ENCODE measurements at regions not wholly inside any gene's neighbourhood (a gene's known extent, or its start where the extent isn't known, plus 50 kb on each side); places are given as distances from the start of the nearest gene placed in this dataset.

DNA sequence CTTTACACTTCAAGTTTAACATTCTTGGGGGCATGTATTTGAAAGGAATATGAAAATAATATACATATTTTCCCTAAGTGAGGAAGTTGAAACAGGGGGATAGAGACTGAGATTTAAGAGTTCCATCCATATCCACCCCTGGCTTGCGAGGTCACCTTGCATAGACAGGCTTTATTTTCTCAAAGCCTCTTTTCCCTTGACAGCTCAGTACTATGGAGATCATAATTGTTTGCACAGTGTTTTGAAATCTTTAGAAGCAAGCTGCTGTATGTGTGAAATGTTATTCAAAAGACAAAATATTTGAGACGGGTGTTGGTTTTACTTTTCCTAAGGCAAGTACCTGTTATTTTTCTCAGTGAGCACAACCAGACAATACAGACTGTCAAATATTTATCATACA lies 163.1 kb downstream of the LRRC70 start:
- DNase-seq, result no peak
- Histone ChIP-seq H3K79me2 (ENCODE audit: low read length) (no peaks in the 10 kb centered on the region), H3K9me3 (replicated peaks; ENCODE audit: insufficient read depth, low read length) (no peaks in the 10 kb centered on the region), H3K4me2 (ENCODE audit: low read depth, low read length) (no peak overlapping the region), H3K4me3 (ENCODE audit: low read length) (no peak overlapping the region), H4K20me1 (ENCODE audit: insufficient read depth, low read length) (no peaks in the 10 kb centered on the region), H3K9me2 (replicated peaks; ENCODE audit: insufficient read depth, low read length) (no peaks in the 10 kb centered on the region), H3K36me3 (replicated peaks; ENCODE audit: insufficient read depth, low read length) (no peaks in the 10 kb centered on the region), H2AFZ (ENCODE audit: low read length) (no peak overlapping the region), H3K27ac (ENCODE audit: low read length) (no peak overlapping the region), H3K9ac (ENCODE audit: low read length) (no peak overlapping the region), H3F3A (ENCODE audit: insufficient read depth, low read length) (no peaks in the 10 kb centered on the region), H3K4me1 (ENCODE audit: low read length) (no peaks in the 10 kb centered on the region), H3K27me3 (replicated peaks; ENCODE audit: insufficient read depth, low read length) (no peaks in the 10 kb centered on the region)
- TF ChIP-seq EZH2 (optimal IDR thresholded peaks at IDR 0.05; ENCODE audit: low read depth, low read length) (no peak), CTCF (IDR thresholded peaks at IDR 0.05; ENCODE audit: low read length) (no peak), EZH2phosphoT487 (IDR thresholded peaks at IDR 0.05; ENCODE audit: low read length) (no peak)

- no peaks in the 10 kb centered on the region for H3F3A ChIP-seq (ENCODE audit: insufficient read depth, low read length)
- no peak for DNase-seq
- H3K4me1 ChIP-seq (ENCODE audit: low read length), result peaks cover under 1% of the 10 kb centered on the region; the same call in 1 of the 2 replicates
- no peaks in the 10 kb centered on the region for H3K9me2 ChIP-seq (replicated peaks; ENCODE audit: insufficient read depth, low read length)
- no peak overlapping the region for H2AFZ ChIP-seq (ENCODE audit: low read length)
- H4K20me1 ChIP-seq (ENCODE audit: insufficient read depth, low read length), result no peaks in the 10 kb centered on the region
- no peaks in the 10 kb centered on the region for H3K9me3 ChIP-seq (replicated peaks; ENCODE audit: insufficient read depth, low read length)
- no peak overlapping the region for H3K4me3 ChIP-seq (ENCODE audit: low read length)
- no peak overlapping the region for H3K9ac ChIP-seq (ENCODE audit: low read length)
- no peak overlapping the region for H3K27ac ChIP-seq (ENCODE audit: low read length)
- H3K79me2 ChIP-seq (ENCODE audit: low read length), result no peaks in the 10 kb centered on the region
- H3K27me3 ChIP-seq (replicated peaks; ENCODE audit: insufficient read depth, low read length), result no peaks in the 10 kb centered on the region
- no peak for TF ChIP-seq CTCF (IDR thresholded peaks at IDR 0.05; ENCODE audit: low read length)
- TF ChIP-seq EZH2 (optimal IDR thresholded peaks at IDR 0.05; ENCODE audit: low read depth, low read length), result no peak
- TF ChIP-seq EZH2phosphoT487 (IDR thresholded peaks at IDR 0.05; ENCODE audit: low read length), result no peak
- H3K4me2 ChIP-seq (ENCODE audit: low read depth, low read length), result no peak overlapping the region
- no peaks in the 10 kb centered on the region for H3K36me3 ChIP-seq (replicated peaks; ENCODE audit: insufficient read depth, low read length)
Measured at GRCh38 chr5:62737766-62738165, 159.1 kb downstream of the LRRC70 start.

GRCh38 chr5:62732677-62733121 lies 154.1 kb downstream of the LRRC70 start:
- no peaks in the 10 kb centered on the region for H3K9me2 ChIP-seq (replicated peaks; ENCODE audit: insufficient read depth, low read length)
- no peaks in the 10 kb centered on the region for H3F3A ChIP-seq (ENCODE audit: insufficient read depth, low read length)
- no peaks in the 10 kb centered on the region for H3K9me3 ChIP-seq (replicated peaks; ENCODE audit: insufficient read depth, low read length)
- no peaks in the 10 kb centered on the region for H3K36me3 ChIP-seq (replicated peaks; ENCODE audit: insufficient read depth, low read length)
- no peaks in the 10 kb centered on the region for H4K20me1 ChIP-seq (ENCODE audit: insufficient read depth, low read length)
- H3K4me1 ChIP-seq (ENCODE audit: low read length), result peaks cover 15% of the 10 kb centered on the region
- H3K4me3 ChIP-seq (ENCODE audit: low read length), result no peak overlapping the region
- H2AFZ ChIP-seq (ENCODE audit: low read length), result no peak overlapping the region
- no peaks in the 10 kb centered on the region for H3K79me2 ChIP-seq (ENCODE audit: low read length)
- TF ChIP-seq EZH2phosphoT487 (IDR thresholded peaks at IDR 0.05; ENCODE audit: low read length) (no peak), CTCF (IDR thresholded peaks at IDR 0.05; ENCODE audit: low read length) (no peak), EZH2 (optimal IDR thresholded peaks at IDR 0.05; ENCODE audit: low read depth, low read length) (no peak)
- no peak overlapping the region for H3K9ac ChIP-seq (ENCODE audit: low read length)
- no peak overlapping the region for H3K27ac ChIP-seq (ENCODE audit: low read length)
- no peaks in the 10 kb centered on the region for H3K27me3 ChIP-seq (replicated peaks; ENCODE audit: insufficient read depth, low read length)
- no peak for DNase-seq
- no peak overlapping the region for H3K4me2 ChIP-seq (ENCODE audit: low read depth, low read length)
